HepG2 (cell line): ENCODE measurements at regions not wholly inside any gene's neighbourhood (a gene's known extent, or its start where the extent isn't known, plus 50 kb on each side); places are given as distances from the start of the nearest gene placed in this dataset.
A peak's percentile ranks its signal among the peaks of the same experiment; 100 is the strongest.

ENCODE experiments used
- ARID5B ChIP-seq: IDR thresholded peaks from 2 replicates; pipeline ENCODE4 v1.4.0; 2020; ENCODE audit warnings: mild to moderate bottlenecking, missing genetic modification reagents
- BCL6 ChIP-seq: IDR thresholded peaks from 2 replicates; pipeline ENCODE4 v1.6.1; 2016; ENCODE audit warnings: missing genetic modification reagents, missing compliant biosample characterization
- CEBPG ChIP-seq: IDR thresholded peaks from 2 replicates; pipeline ENCODE4 v1.6.1; 2016
- ELF4 ChIP-seq: sonication (generic); formaldehyde crosslinking; IDR thresholded peaks from 2 replicates; pipeline ENCODE4 v1.5.0; 2020; ENCODE audit warnings: missing genetic modification reagents, mild to moderate bottlenecking, moderate library complexity, borderline replicate concordance
- ERF ChIP-seq: IDR thresholded peaks from 2 replicates; pipeline ENCODE4 v1.6.1; 2018; ENCODE audit warnings: missing biosample characterization, missing genetic modification reagents
- HNRNPK ChIP-seq: fragments of 200-400 bp; formaldehyde crosslinking; IDR thresholded peaks from 2 replicates; pipeline ENCODE4 v1.6.1; 2018; ENCODE audit warnings: low read length, low read depth, moderate library complexity, mild to moderate bottlenecking; ENCODE audit not compliant: poor library complexity, severe bottlenecking
- NR2C2 ChIP-seq: sonication (generic); formaldehyde crosslinking; IDR thresholded peaks from 2 replicates; pipeline ENCODE4 v1.4.0; 2020; ENCODE audit warnings: missing genetic modification reagents, mild to moderate bottlenecking, moderate library complexity, borderline replicate concordance
- PHF8 ChIP-seq: sonication (generic); formaldehyde crosslinking; IDR thresholded peaks from 2 replicates; pipeline ENCODE4 v1.5.0; 2020; ENCODE audit warnings: missing genetic modification reagents
- PPARG ChIP-seq: conservative IDR thresholded peaks from 2 replicates; pipeline ENCODE4 v1.6.1; 2016; ENCODE audit warnings: missing biosample characterization, missing genetic modification reagents
- RCOR2 ChIP-seq: IDR thresholded peaks from 2 replicates; pipeline ENCODE4 v1.6.1; 2016; ENCODE audit warnings: missing biosample characterization, missing genetic modification reagents
- RXRB ChIP-seq: IDR thresholded peaks from 2 replicates; pipeline ENCODE4 v1.6.1; 2016; ENCODE audit warnings: borderline replicate concordance, missing genetic modification reagents, missing compliant biosample characterization
- SMC3 ChIP-seq: IDR thresholded peaks from 2 replicates; pipeline ENCODE4 v1.6.1; 2011; ENCODE audit warnings: low read length, improper control_type of control experiment
- SP4 ChIP-seq: sonication (generic); formaldehyde crosslinking; IDR thresholded peaks from 2 replicates; pipeline ENCODE4 v1.8.1; 2023; ENCODE audit warnings: mild to moderate bottlenecking, missing genetic modification reagents
- SRSF1 ChIP-seq: fragments of 200-400 bp; formaldehyde crosslinking; optimal IDR thresholded peaks from 2 replicates; pipeline ENCODE3; 2017; ENCODE audit warnings: mild to moderate bottlenecking, low read depth, low read length, moderate library complexity
- TAF15 ChIP-seq: fragments of 200-400 bp; formaldehyde crosslinking; IDR thresholded peaks from one replicate; pipeline ENCODE4 v1.6.1; 2018; ENCODE audit warnings: mild to moderate bottlenecking, low read depth, low read length; ENCODE audit not compliant: poor library complexity, severe bottlenecking
- TFAP4 ChIP-seq: sonication (generic); IDR thresholded peaks from 2 replicates; pipeline ENCODE4 v1.6.1; 2016; ENCODE audit warnings: low read depth, borderline replicate concordance
- TSC22D2 ChIP-seq: sonication (generic); formaldehyde crosslinking; IDR thresholded peaks from 2 replicates; pipeline ENCODE4 v1.5.1; 2020; ENCODE audit warnings: missing genetic modification reagents, mild to moderate bottlenecking, borderline replicate concordance
- ZBTB7B ChIP-seq: sonication (generic); formaldehyde crosslinking; IDR thresholded peaks from 2 replicates; pipeline ENCODE4 v1.4.0; 2020; ENCODE audit warnings: missing genetic modification reagents
- ZFP37 ChIP-seq: sonication (generic); formaldehyde crosslinking; IDR thresholded peaks from 2 replicates; pipeline ENCODE4 v1.4.0; 2020; ENCODE audit warnings: missing genetic modification reagents, borderline replicate concordance
- ZNF205 ChIP-seq: IDR thresholded peaks from 2 replicates; pipeline ENCODE4 v1.6.1; 2018; ENCODE audit warnings: missing biosample characterization, missing genetic modification reagents
- ZNF224 ChIP-seq: sonication (generic); formaldehyde crosslinking; IDR thresholded peaks from 2 replicates; pipeline ENCODE4 v1.5.0; 2020; ENCODE audit warnings: mild to moderate bottlenecking, missing genetic modification reagents
- TF ChIP-seq, protein P1 (sequence below): IDR thresholded peaks from 2 replicates; pipeline ENCODE4 v1.6.1; 2012; ENCODE audit warnings: inconsistent platforms
- TF ChIP-seq, protein P2 (sequence below): sonication (generic); formaldehyde crosslinking; IDR thresholded peaks from 2 replicates; pipeline ENCODE4 v1.4.0; 2020; ENCODE audit warnings: mild to moderate bottlenecking, missing genetic modification reagents

GRCh38 chr2:241950413-241951315 lies 81.1 kb downstream of the RTP5 start (continued):
- TF ChIP-seq SP4 (CRISPR knock-in tag) (no peak), ZBTB7B (CRISPR knock-in tag) (0 out of 2 replicates have a peak, but pooled peaks have one; percentile 70), ELF4 (CRISPR knock-in tag) (no peak), SMC3 (peak; percentile 84), RCOR2 (CRISPR knock-in tag) (no peak), ZNF205 (CRISPR knock-in tag) (0 out of 2 replicates have a peak, but pooled peaks have one; percentile 39), ARID5B (peak; percentile 50; the same call in 1 of the 2 replicates), TSC22D2 (peak; percentile 61; the same call in 1 of the 2 replicates), ZFP37 (CRISPR knock-in tag) (no peak), TAF15 (peak; percentile 47), TFAP4 (peak; percentile 40; the same call in 1 of the 2 replicates), CEBPG (CRISPR knock-in tag) (0 out of 2 replicates have a peak, but pooled peaks have one; percentile 22), PHF8 (CRISPR knock-in tag) (peak; percentile 26; the same call in 1 of the 2 replicates), ERF (CRISPR knock-in tag) (peak; percentile 58; the same call in 1 of the 2 replicates), SRSF1 (peak; percentile 34), BCL6 (peak; percentile 28; the same call in 1 of the 2 replicates), HNRNPK (no peak), NR2C2 (CRISPR knock-in tag) (peak; percentile 63; the same call in 1 of the 2 replicates), PPARG (CRISPR knock-in tag) (0 out of 2 replicates have a peak, but pooled peaks have one; percentile 16), ZNF224 (no peak), RXRB (peak; percentile 72; the same call in 1 of the 2 replicates)
- TF ChIP-seq, protein P1, sequence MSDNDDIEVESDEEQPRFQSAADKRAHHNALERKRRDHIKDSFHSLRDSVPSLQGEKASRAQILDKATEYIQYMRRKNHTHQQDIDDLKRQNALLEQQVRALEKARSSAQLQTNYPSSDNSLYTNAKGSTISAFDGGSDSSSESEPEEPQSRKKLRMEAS = 0 out of 2 replicates have a peak, but pooled peaks have one; percentile 48
- TF ChIP-seq, protein P2, sequence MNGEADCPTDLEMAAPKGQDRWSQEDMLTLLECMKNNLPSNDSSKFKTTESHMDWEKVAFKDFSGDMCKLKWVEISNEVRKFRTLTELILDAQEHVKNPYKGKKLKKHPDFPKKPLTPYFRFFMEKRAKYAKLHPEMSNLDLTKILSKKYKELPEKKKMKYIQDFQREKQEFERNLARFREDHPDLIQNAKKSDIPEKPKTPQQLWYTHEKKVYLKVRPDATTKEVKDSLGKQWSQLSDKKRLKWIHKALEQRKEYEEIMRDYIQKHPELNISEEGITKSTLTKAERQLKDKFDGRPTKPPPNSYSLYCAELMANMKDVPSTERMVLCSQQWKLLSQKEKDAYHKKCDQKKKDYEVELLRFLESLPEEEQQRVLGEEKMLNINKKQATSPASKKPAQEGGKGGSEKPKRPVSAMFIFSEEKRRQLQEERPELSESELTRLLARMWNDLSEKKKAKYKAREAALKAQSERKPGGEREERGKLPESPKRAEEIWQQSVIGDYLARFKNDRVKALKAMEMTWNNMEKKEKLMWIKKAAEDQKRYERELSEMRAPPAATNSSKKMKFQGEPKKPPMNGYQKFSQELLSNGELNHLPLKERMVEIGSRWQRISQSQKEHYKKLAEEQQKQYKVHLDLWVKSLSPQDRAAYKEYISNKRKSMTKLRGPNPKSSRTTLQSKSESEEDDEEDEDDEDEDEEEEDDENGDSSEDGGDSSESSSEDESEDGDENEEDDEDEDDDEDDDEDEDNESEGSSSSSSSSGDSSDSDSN (CRISPR knock-in tag) = peak; percentile 48; the same call in 1 of the 2 replicates
